Colon (tissue), 2 donors: ENCODE measurements at regions not wholly inside any gene's neighbourhood (a gene's known extent, or its start where the extent isn't known, plus 50 kb on each side); places are given as distances from the start of the nearest gene placed in this dataset.
"Not testable (repeated sequence)": the region's sequence is repeated elsewhere in the genome, so short reads cannot be mapped to it uniquely, and the experiment has no call there.

Experiments used
- FAIRE-seq: peaks from 2 replicates; lab custom pipeline; 2012; peaks lifted over from hg19 to GRCh38; lab: Jason Lieb, UNC
- donor health status: control.
- donor health status: control.

GRCh38 chr5:158439204-158439603, 580.3 kb upstream of the CLINT1 start:
- FAIRE-seq = not testable (repeated sequence)

GRCh38 chr5:158436271-158437065, 577.5 kb upstream of the CLINT1 start:
- FAIRE-seq = no peak

GRCh38 chr5:158435161-158435616, 576.2 kb upstream of the CLINT1 start:
- FAIRE-seq = no peak

- no peak for FAIRE-seq
These were observed 575.8 kb upstream of the CLINT1 start for GRCh38 chr5:158434749-158435148.

DNA sequence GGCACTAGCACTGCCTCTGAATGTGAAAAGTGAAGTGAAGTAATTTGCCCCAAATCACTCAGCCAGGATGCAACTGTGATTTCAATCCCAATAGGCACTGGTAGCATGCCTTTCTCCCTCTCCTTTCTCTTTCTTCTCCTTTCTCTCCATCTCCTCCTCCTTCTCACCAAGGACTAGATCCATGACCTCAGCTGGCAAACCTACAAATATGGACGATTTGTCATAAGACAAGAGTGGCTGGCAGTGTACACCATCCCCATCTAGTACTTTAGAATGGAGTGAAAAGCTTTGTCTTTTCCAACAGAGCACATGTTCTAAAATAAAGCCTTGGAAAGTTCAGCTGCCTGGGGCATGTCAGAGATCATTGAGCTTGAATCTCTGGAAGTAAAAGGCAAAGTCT, 574.7 kb upstream of the CLINT1 start:
- no peak for FAIRE-seq

GRCh38 chr5:158431369-158432029, 572.6 kb upstream of the CLINT1 start:
- no peak for FAIRE-seq

- FAIRE-seq = no peak
These were observed 571.8 kb upstream of the CLINT1 start for GRCh38 chr5:158430798-158431167.

DNA sequence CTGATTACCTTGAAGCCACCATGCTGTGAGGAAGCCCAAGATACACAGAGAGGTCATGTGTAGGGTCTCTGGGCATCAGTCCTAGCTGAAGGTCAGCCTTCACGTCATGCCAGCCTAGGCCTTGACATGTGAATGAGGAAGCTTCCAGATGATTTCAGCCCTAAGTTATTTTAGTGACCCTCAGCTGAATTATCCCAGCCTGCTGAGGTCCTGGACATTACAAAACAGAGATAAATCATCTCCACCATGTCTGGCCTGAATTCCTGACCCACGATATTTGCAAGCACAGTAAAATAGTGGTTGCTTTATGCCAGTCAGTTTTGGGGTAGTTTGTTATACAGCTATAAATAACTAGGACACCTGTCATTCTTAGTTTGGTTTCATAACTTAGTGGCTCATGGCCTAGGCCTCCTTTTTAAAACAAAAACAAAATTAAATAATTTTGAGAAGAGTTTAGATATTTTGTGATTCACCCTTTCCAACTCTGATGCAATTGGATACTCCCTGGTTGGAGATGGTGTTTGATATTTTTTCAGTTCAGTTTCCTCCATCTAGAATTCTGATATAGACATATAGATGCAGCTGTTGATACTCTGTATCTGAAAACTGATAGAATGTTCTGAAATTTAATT, 571.3 kb upstream of the CLINT1 start:
- FAIRE-seq = no peak

GRCh38 chr5:158429564-158429963, 570.6 kb upstream of the CLINT1 start:
- FAIRE-seq = no peak

- FAIRE-seq = no peak
These were observed 564.8 kb upstream of the CLINT1 start for GRCh38 chr5:158423623-158424200.

GRCh38 chr5:158422653-158423515, 563.9 kb upstream of the CLINT1 start:
- FAIRE-seq = no peak

DNA sequence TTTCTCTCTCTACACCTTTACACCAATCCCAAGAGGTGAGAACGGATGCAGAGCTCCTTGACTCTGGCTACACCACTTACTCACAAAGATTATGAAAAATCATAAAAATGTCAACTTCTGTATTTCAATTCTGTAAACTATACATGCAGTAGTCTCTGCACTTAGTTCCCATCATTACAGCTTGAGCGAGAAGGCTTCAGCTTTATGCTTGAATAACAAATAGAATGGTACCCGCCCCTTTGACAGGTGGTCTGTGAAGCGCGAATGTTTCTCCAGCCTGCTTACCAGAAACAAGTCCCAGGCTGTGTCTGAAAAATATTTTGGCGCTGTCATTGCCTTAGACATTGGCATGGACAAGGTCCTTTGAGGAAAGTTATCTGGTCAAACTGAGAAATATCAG, 562.4 kb upstream of the CLINT1 start:
- FAIRE-seq = no peak

GRCh38 chr5:158419186-158419585, 560.2 kb upstream of the CLINT1 start:
- no peak for FAIRE-seq

- no peak for FAIRE-seq
These were observed 555.8 kb upstream of the CLINT1 start for GRCh38 chr5:158414780-158415179.

GRCh38 chr5:158414333-158414762, 555.4 kb upstream of the CLINT1 start:
- no peak for FAIRE-seq

- no peak for FAIRE-seq
These were observed 554.3 kb upstream of the CLINT1 start for GRCh38 chr5:158413122-158413680.

GRCh38 chr5:158410976-158411375, 552.0 kb upstream of the CLINT1 start:
- FAIRE-seq = no peak

GRCh38 chr5:158409507-158409906, 550.6 kb upstream of the CLINT1 start:
- FAIRE-seq = no peak

DNA sequence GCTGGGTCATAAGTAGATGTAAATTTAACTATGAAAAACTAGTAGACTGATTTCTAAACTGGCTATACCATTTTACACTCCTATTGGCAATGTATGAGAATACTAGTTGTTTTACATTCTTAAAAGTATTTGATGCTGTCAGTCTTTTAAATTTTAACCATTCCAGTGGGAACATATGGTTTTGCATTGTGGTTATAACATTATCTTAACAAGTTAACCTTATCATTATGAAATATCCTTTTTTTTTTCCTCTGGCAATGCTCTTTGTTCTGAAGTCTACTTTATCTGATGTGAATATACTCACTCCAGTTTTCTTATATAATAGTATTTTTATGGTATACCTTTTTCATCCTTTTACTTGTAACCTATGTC, 548.9 kb upstream of the CLINT1 start:
- no peak for FAIRE-seq

DNA sequence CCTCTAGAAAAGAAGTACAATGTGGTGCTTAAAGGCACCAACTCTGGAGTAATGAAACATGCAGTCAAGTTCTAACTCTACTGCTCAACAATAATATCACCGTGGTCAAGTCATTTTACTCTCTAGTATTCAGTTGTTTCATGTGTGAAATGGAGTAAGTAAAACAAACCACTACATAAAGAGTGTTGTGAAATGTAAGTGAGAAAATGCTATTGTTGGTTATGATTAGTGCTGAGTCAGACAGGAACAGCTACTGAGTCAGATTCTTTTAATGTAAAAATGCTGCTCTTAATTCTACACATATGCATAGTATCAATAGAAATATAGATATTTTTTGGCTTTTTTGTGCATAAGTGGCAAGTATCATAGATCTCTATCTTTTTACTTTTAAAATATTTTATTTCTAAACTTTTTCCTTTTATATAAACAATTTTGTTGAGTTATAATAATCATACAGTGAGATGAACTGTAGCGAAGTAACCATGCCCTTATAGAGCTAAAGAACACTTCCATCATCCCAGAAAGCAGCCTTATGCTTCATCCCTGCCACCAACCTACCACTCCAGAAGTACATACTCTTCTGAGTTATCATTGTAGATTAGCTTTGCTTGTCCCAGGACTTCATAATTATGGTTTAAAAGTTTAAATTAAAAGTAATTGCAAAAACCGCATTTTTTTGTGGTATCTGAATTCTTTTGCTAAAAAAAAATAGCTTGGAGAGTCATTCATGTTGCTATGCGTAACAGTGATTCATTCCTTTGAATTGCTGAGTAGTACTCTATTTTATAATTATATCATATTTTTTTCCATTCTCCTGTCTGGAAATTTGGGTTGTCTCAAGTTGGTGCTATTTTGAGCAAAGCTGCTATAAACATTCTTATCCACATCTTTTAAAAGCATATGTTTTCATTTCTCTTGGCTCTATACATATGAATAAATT, 548.2 kb upstream of the CLINT1 start:
- FAIRE-seq = no peak
